ENCODE measurements at regions not wholly inside any gene's neighbourhood (a gene's known extent, or its start where the extent isn't known, plus 50 kb on each side); places are given as distances from the start of the nearest gene placed in this dataset.

GRCh38 chr16:85246473-85246872 is 134.2 kb upstream of the CIBAR2 start:
- no peak for TF ChIP-seq CTCF (IDR thresholded peaks at IDR 0.05)
- no peak for TF ChIP-seq EP300 (IDR thresholded peaks at IDR 0.05)
- TF ChIP-seq POLR2A (IDR thresholded peaks at IDR 0.05), result no peak
